Nephron progenitor cell (in vitro differentiated cells): ENCODE measurements at regions not wholly inside any gene's neighbourhood (a gene's known extent, or its start where the extent isn't known, plus 50 kb on each side); places are given as distances from the start of the nearest gene placed in this dataset.
A peak's percentile ranks its signal among the peaks of the same experiment; 100 is the strongest.
"Not testable (repeated sequence)": the region's sequence is repeated elsewhere in the genome, so short reads cannot be mapped to it uniquely, and the experiment has no call there.

Experiments used
- DNase-seq: peaks from one replicate; pipeline ENCODE4 v3.0.0; 2021
- H3K27ac Mint-ChIP-seq: 2 replicates; pipeline ENCODE4 v1.8.0; 2021; ENCODE audit warnings: mild to moderate bottlenecking, moderate library complexity, mixed read lengths
- H3K27me3 Mint-ChIP-seq: 2 replicates; pipeline ENCODE4 v1.8.0; 2021; ENCODE audit warnings: mild to moderate bottlenecking, low read depth, mixed read lengths; ENCODE audit not compliant: poor library complexity
- H3K36me3 Mint-ChIP-seq: 2 replicates; pipeline ENCODE4 v1.8.0; 2021; ENCODE audit warnings: low read depth, mixed read lengths
- H3K4me1 Mint-ChIP-seq: 2 replicates; pipeline ENCODE4 v1.8.0; 2021; ENCODE audit warnings: mixed read lengths
- H3K4me3 Mint-ChIP-seq: 2 replicates; pipeline ENCODE4 v1.8.0; 2021; ENCODE audit warnings: mild to moderate bottlenecking, moderate library complexity, mixed read lengths
- H3K9me3 Mint-ChIP-seq: 2 replicates; pipeline ENCODE4 v1.8.0; 2021; ENCODE audit warnings: mild to moderate bottlenecking, moderate library complexity, mixed read lengths
- TF ChIP-seq, protein P1 (sequence below): fragments of 200-600 bp; sonication (generic); IDR thresholded peaks from 2 replicates; pipeline ENCODE4 v1.5.0; 2021; ENCODE audit warnings: antibody characterized with exemption

DNA sequence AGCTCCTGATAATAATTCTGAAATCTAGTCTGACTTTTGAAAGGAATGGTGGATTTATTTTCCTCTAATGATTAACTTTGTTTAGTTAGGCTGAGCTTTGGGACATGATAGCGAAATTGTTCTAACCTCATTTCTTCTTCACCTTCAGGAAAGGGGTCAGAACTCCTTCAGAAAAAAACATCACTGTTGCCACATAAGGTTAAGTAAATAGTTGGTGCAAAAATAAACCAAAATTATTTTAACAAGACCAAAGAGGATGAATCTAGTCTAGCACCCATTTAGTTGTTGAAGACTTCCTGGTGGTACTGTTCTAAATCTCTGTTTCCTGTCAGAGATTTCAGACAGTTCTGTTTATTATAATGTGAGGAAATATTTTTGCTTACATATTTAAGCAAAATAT is 379.8 kb downstream of the UTRN start:
- Mint-ChIP-seq H3K36me3 (peaks cover 5% of the 10 kb centered on the region), H3K4me1 (peaks cover 46% of the 10 kb centered on the region), H3K4me3 (no peak overlapping the region), H3K27ac (no peak overlapping the region), H3K27me3 (no peaks in the 10 kb centered on the region), H3K9me3 (peaks cover 5% of the 10 kb centered on the region)
- TF ChIP-seq, protein P1, sequence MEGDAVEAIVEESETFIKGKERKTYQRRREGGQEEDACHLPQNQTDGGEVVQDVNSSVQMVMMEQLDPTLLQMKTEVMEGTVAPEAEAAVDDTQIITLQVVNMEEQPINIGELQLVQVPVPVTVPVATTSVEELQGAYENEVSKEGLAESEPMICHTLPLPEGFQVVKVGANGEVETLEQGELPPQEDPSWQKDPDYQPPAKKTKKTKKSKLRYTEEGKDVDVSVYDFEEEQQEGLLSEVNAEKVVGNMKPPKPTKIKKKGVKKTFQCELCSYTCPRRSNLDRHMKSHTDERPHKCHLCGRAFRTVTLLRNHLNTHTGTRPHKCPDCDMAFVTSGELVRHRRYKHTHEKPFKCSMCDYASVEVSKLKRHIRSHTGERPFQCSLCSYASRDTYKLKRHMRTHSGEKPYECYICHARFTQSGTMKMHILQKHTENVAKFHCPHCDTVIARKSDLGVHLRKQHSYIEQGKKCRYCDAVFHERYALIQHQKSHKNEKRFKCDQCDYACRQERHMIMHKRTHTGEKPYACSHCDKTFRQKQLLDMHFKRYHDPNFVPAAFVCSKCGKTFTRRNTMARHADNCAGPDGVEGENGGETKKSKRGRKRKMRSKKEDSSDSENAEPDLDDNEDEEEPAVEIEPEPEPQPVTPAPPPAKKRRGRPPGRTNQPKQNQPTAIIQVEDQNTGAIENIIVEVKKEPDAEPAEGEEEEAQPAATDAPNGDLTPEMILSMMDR: no peak
- no peak for DNase-seq

DNA sequence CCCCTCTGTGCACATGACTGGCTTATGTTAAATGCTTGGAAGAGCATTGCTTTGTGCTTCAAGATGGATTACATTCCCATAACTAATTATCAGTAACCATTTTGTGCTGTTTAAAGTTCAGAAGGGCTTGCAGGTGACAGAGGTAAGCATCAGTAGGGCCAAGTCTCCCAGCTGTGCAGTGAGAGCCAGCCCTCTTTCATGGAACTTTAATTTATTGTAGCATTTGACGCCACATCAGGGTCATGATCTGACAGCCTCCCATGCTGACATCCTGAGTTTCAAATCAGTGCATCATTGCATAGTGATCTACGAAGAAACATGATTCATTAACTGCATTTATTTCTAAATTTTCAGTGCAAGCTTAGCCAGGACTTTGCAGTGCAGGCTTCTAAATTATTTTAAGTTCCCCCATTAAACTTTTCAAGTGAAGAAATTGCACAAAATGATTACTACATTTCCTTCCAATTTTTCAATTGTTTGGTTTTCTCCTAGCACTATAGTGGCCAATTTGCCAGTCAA is 380.9 kb downstream of the UTRN start:
- Mint-ChIP-seq H3K9me3 (peaks cover 15% of the 10 kb centered on the region), H3K4me3 (no peak overlapping the region), H3K36me3 (peaks cover 15% of the 10 kb centered on the region), H3K27me3 (no peaks in the 10 kb centered on the region), H3K4me1 (peaks cover 36% of the 10 kb centered on the region), H3K27ac (no peak overlapping the region)
- TF ChIP-seq, protein P1: no peak
- no peak for DNase-seq

DNA sequence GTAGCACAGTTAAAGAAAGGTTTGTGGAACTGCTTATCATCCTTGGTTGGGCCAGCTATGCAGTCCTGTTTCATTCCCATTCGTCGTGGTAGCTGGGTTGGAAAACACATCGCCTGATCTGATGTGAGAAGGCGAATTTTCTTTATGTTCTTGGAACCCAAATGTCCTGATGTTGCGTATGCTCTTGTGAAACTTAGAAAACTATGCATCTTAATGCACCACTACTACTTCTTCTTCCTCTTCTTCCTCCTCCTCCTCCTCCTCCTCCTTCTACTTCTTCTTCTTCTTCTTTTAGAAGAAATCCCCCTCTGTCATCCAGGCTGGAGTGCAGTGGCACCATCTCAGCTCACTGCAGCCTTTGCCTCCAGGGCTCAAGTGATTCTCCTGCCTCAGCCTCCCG is 381.6 kb downstream of the UTRN start:
- TF ChIP-seq, protein P1: no peak

DNA sequence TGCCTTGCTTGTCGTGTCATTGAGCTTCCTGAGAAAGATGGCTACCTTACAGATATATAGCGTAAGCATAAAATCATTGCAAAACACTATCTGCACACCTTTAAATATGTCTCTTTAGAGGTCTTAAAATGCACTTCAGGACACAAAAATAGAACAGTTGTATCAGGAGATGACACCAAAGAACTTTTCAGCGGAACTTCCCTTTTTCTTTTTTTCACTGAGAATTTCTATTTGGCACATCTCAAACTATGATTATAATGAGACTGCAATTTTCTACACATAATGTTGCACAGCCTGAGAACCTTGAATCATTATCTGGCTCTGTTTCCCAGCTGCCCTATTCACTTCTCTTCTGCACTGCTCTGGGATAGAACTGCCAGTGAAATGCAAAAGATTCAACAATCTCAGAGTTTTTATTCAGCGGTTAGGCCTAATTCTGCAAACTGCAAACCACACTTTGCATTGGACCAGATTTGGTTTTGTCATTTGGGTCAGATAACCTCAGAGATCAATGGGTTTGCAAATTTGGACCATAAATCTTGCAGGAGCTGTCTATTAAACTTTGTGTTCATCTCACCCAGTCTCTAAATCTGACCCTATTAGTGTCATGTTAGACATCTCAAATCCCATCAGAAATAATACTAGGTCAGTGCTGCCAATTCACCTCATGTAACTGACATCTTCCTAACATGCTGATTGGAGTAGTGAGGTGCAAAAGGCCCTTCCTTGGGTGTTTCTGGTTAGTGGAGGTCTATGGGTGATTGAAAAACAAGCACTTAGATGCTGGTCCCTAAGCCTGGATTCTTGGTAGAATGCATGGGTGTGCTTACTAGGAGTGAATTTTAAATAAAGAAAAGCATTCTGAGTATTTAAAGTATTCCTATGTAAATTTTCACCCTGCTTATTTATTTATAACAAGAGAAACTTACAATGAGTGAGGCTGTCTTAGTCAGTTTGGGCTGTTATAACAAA is 382.7 kb downstream of the UTRN start:
- H3K4me1 Mint-ChIP-seq: peaks cover 19% of the 10 kb centered on the region
- DNase-seq: no peak
- no peak overlapping the region for H3K4me3 Mint-ChIP-seq
- H3K27me3 Mint-ChIP-seq: peaks cover 6% of the 10 kb centered on the region
- H3K27ac Mint-ChIP-seq: no peak overlapping the region
- H3K9me3 Mint-ChIP-seq: peaks cover 33% of the 10 kb centered on the region
- TF ChIP-seq, protein P1: no peak
- peaks cover 33% of the 10 kb centered on the region for H3K36me3 Mint-ChIP-seq

More for the DNA sequence above, 381.6 kb downstream of the UTRN start:
- peak overlapping the region; percentile 71 for H3K27ac Mint-ChIP-seq
- peaks cover 23% of the 10 kb centered on the region for H3K9me3 Mint-ChIP-seq
- no peak for DNase-seq
- peaks cover 3% of the 10 kb centered on the region for H3K27me3 Mint-ChIP-seq
- peaks cover 29% of the 10 kb centered on the region for H3K4me1 Mint-ChIP-seq
- no peak overlapping the region for H3K4me3 Mint-ChIP-seq
- peaks cover 23% of the 10 kb centered on the region for H3K36me3 Mint-ChIP-seq

DNA sequence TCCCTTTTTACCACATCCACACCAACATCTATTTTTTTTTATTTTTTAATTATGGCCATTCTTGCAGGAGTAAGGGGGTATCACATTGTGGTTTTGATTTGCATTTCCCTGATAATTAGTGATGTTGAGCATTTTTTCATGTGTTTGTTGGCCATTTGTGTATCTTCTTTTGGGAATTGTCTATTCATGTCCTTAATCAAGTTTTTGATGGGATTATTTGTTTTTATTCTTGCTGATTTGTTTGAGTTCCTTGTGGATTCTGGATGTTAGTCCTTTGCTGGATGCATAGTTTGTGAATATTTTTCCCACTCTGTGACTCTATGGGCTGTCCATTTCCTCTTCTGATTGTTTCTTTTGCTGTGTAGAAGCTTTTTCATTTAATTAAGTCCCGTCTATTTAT is 385.1 kb downstream of the UTRN start:
- H3K9me3 Mint-ChIP-seq: peaks cover 58% of the 10 kb centered on the region
- H3K4me1 Mint-ChIP-seq: peaks cover 10% of the 10 kb centered on the region
- not testable (repeated sequence) for H3K27ac Mint-ChIP-seq, DNase-seq, H3K4me3 Mint-ChIP-seq, H3K27me3 Mint-ChIP-seq
- H3K36me3 Mint-ChIP-seq: peaks cover 52% of the 10 kb centered on the region

DNA sequence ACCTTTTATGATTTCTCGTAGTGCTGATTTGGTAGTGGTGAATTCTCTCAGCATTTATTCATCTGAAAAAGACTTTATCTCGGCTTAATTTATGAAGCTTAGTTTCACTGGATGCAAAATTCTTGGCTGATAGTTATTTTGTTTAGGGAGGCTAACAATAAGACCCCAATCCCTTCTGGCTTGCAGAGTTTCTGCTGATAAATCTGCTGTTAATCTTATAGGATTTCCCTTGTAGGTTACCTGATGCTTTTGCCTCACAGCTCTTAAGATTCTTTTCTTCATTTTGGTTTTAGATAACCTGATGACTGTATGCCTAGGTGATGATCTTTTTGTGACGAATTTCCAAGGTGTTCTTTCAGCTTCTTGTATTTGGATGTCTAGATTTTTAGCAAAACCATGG is 388.7 kb downstream of the UTRN start:
- H3K36me3 Mint-ChIP-seq: peaks cover 53% of the 10 kb centered on the region
- DNase-seq: no peak
- H3K27me3 Mint-ChIP-seq: peaks cover 6% of the 10 kb centered on the region
- H3K4me3 Mint-ChIP-seq: no peak overlapping the region
- H3K27ac Mint-ChIP-seq: no peak overlapping the region
- H3K4me1 Mint-ChIP-seq: no peaks in the 10 kb centered on the region
- TF ChIP-seq, protein P1: no peak
- peaks cover 70% of the 10 kb centered on the region for H3K9me3 Mint-ChIP-seq
